HCT116 (cell line): ENCODE measurements at regions not wholly inside any gene's neighbourhood (a gene's known extent, or its start where the extent isn't known, plus 50 kb on each side); places are given as distances from the start of the nearest gene placed in this dataset.

Experiments
- ATAC-seq: fragments of 200-7000 bp; cut with Tn5 transposase; 2 replicates; pipeline ENCODE4 v1.9.1; 2020; ENCODE audit warnings: mild to moderate bottlenecking, moderate library complexity
- BruUV-seq: library from RNA; stranded (reverse); fragments of 400-500 nt; replicated peaks from 2 replicates; lab custom pipeline; 2021; lab: Mats Ljungman, UMichigan
- CTCF ChIA-PET: fragments of 300-600 bp; sonication (Branson Sonifier 250); formaldehyde crosslinking; loops from one replicate; lab custom pipeline; 2021; ENCODE audit warnings: antibody characterized with exemption; lab: Charles Lee
- POLR2A ChIA-PET: fragments of 300-600, 350-600 bp; sonication (Branson Sonifier 250); formaldehyde crosslinking; loops from one replicate; lab custom pipeline; 2021; ENCODE audit warnings: antibody characterized with exemption; lab: Charles Lee
- RAD21 ChIA-PET, 2 experiments: fragments of 300-600 bp; sonication (Branson Sonifier 250); formaldehyde crosslinking; loops; one replicate each; lab custom pipeline; 2023; ENCODE audit warnings: low total read pairs in 2 of 2; ENCODE audit not compliant: uncharacterized antibody in 2 of 2, unreplicated experiment in 2 of 2, low non-redundant PET in 1 of 2; lab: Charles Lee
- DNase-seq: peaks from one replicate; pipeline ENCODE4 v3.0.0-alpha.2; 2010; ENCODE audit warnings: low read depth, low spot score
- H2AFZ ChIP-seq: fragments of 200-600 bp; shearing (Covaris generic), sonication (generic); 2 replicates; pipeline ENCODE4 v1.6.1; 2017; ENCODE audit warnings: low read depth, mixed run types, mixed read lengths, antibody characterized with exemption, low read length; ENCODE audit not compliant: poor library complexity, severe bottlenecking
- H3K27ac ChIP-seq: 2 replicates; pipeline ENCODE4 v1.5.1; 2012; ENCODE audit warnings: low read depth, low read length
- H3K27me3 ChIP-seq: fragments of 200-600 bp; sonication (generic); 2 replicates; pipeline ENCODE4 v1.6.1; 2016; ENCODE audit warnings: mixed run types, low read length, mixed read lengths; ENCODE audit not compliant: insufficient read depth
- H3K36me3 ChIP-seq, 2 experiments: fragments of 200-500 bp in 1 of 2; fragments of 200-600 bp in 1 of 2; sonication (Bioruptor generic) in 1 of 2; sonication (generic) in 1 of 2; 2 replicates each; pipeline versions ENCODE4 v1.5.1 to v1.6.1; 2014 to 2016; ENCODE audit warnings: low read length in 2 of 2, inconsistent platforms in 1 of 2, mixed read lengths in 1 of 2, mixed run types in 1 of 2; ENCODE audit not compliant: insufficient read depth in 2 of 2, control insufficient read depth in 1 of 2
- H3K4me1 ChIP-seq, 2 experiments: fragments of 200-600 bp in 1 of 2; sonication (generic) in 1 of 2; 2 replicates each; pipeline versions ENCODE4 v1.5.1 to v1.6.1; 2012 to 2017; ENCODE audit warnings: low read length in 2 of 2, inconsistent platforms in 1 of 2, mild to moderate bottlenecking in 1 of 2, mixed read lengths in 1 of 2, mixed run types in 1 of 2, moderate library complexity in 1 of 2; ENCODE audit not compliant: insufficient read depth in 2 of 2, control insufficient read depth in 1 of 2
- H3K4me2 ChIP-seq: fragments of 200-600 bp; sonication (generic); 2 replicates; pipeline ENCODE4 v1.6.1; 2017; ENCODE audit warnings: mixed run types, low read length, mixed read lengths
- H3K4me3 ChIP-seq, 2 experiments: fragments of 200-600 bp in 1 of 2; sonication (generic) in 1 of 2; replicated peaks in 1 of 2; 2 replicates each; pipeline ENCODE4 v1.5.1; 2011 to 2016; ENCODE audit warnings: low read length in 2 of 2, control low read depth in 1 of 2, low read depth in 1 of 2, mild to moderate bottlenecking in 1 of 2, mixed read lengths in 1 of 2, mixed run types in 1 of 2
- H3K79me2 ChIP-seq: fragments of 200-600 bp; sonication (generic); 2 replicates; pipeline ENCODE4 v1.6.1; 2017; ENCODE audit warnings: mild to moderate bottlenecking, mixed run types, low read length, moderate library complexity, mixed read lengths; ENCODE audit not compliant: insufficient read depth
- H3K9ac ChIP-seq: fragments of 200-600 bp; sonication (generic); 2 replicates; pipeline ENCODE4 v1.6.1; 2016; ENCODE audit warnings: low read length, mixed read lengths
- H3K9me2 ChIP-seq: fragments of 200-600 bp; sonication (generic), shearing (Covaris generic); 2 replicates; pipeline ENCODE4 v1.6.1; 2017; ENCODE audit warnings: mixed run types, mild to moderate bottlenecking, moderate library complexity; ENCODE audit not compliant: insufficient read depth
- H3K9me3 ChIP-seq, 2 experiments: fragments of 200-500 bp in 1 of 2; fragments of 200-600 bp in 1 of 2; sonication (Bioruptor generic) in 1 of 2; sonication (generic) in 1 of 2; 2 replicates each; pipeline ENCODE4 v1.6.1; 2014 to 2017; ENCODE audit warnings: low read length in 2 of 2, mixed read lengths in 2 of 2, inconsistent platforms in 1 of 2, low read depth in 1 of 2, mild to moderate bottlenecking in 1 of 2, mixed run types in 1 of 2, moderate library complexity in 1 of 2; ENCODE audit not compliant: control insufficient read depth in 1 of 2, insufficient read depth in 1 of 2
- H4K20me1 ChIP-seq: fragments of 200-600 bp; sonication (generic), shearing (Covaris generic); 2 replicates; pipeline ENCODE4 v1.6.1; 2017; ENCODE audit warnings: mixed run types, mild to moderate bottlenecking, moderate library complexity; ENCODE audit not compliant: insufficient read depth
- CBX3 ChIP-seq: IDR thresholded peaks from 2 replicates; pipeline ENCODE4 v1.6.1; 2012; ENCODE audit warnings: low read depth
- EGR1 ChIP-seq: IDR thresholded peaks from 2 replicates; pipeline ENCODE4 v1.6.1; 2012; ENCODE audit warnings: low read depth
- ELF1 ChIP-seq: IDR thresholded peaks from 2 replicates; pipeline ENCODE4 v1.6.1; 2012; ENCODE audit warnings: low read depth, borderline replicate concordance
- EZH2phosphoT487 ChIP-seq: fragments of 200-600 bp; IDR thresholded peaks from 2 replicates; pipeline ENCODE4 v1.6.1; 2018; ENCODE audit warnings: antibody characterized with exemption, borderline replicate concordance
- FOSL1 ChIP-seq: IDR thresholded peaks from 2 replicates; pipeline ENCODE4 v1.6.1; 2012; ENCODE audit warnings: low read depth
- POLR2AphosphoS5 ChIP-seq: IDR thresholded peaks from 2 replicates; pipeline ENCODE4 v1.6.1; 2011; ENCODE audit warnings: mild to moderate bottlenecking, low read depth, low read length, moderate library complexity
- RAD21 ChIP-seq: IDR thresholded peaks from 2 replicates; pipeline ENCODE4 v1.6.1; 2012; ENCODE audit warnings: low read depth, mild to moderate bottlenecking
- TCF7L2 ChIP-seq: IDR thresholded peaks from 2 replicates; pipeline ENCODE4 v1.7.0; 2011; ENCODE audit warnings: borderline replicate concordance, inconsistent platforms; ENCODE audit not compliant: insufficient read depth, insufficient read length; ENCODE audit errors: extremely low read depth
- YY1 ChIP-seq: IDR thresholded peaks from 2 replicates; pipeline ENCODE4 v1.6.1; 2011; ENCODE audit warnings: low read length, low read depth, moderate library complexity, mild to moderate bottlenecking; ENCODE audit not compliant: insufficient replicate concordance; ENCODE audit errors: extremely low read depth
- ZFX ChIP-seq: fragments of 450-650 bp; IDR thresholded peaks from 2 replicates; pipeline ENCODE4 v1.6.1; 2017
- ZNF274 ChIP-seq: fragments of 200-500 bp; sonication (Bioruptor generic); IDR thresholded peaks from 2 replicates; pipeline ENCODE4 v1.6.1; 2014; ENCODE audit warnings: mild to moderate bottlenecking, low read depth, low read length, inconsistent platforms
- intact Hi-C: fragments of 100-400 bp; cut with micrococcal nuclease; formaldehyde crosslinking; loops from 2 replicates; pipeline ENCODE4 v1.10.0; 2022
- TF ChIP-seq, protein P1 (sequence below): IDR thresholded peaks from 2 replicates; pipeline ENCODE4 v1.6.1; 2011; ENCODE audit warnings: mild to moderate bottlenecking, low read length, moderate library complexity; ENCODE audit not compliant: insufficient replicate concordance; ENCODE audit errors: extremely low read depth
- TF ChIP-seq, protein P2 (sequence below): IDR thresholded peaks from 2 replicates; pipeline ENCODE4 v1.6.1; 2012; ENCODE audit warnings: low read depth
- TF ChIP-seq, protein P3 (sequence below): IDR thresholded peaks from 2 replicates; pipeline ENCODE4 v1.6.1; 2012
- TF ChIP-seq, protein P4 (sequence below): IDR thresholded peaks from 2 replicates; pipeline ENCODE4 v1.6.1; 2012

DNA sequence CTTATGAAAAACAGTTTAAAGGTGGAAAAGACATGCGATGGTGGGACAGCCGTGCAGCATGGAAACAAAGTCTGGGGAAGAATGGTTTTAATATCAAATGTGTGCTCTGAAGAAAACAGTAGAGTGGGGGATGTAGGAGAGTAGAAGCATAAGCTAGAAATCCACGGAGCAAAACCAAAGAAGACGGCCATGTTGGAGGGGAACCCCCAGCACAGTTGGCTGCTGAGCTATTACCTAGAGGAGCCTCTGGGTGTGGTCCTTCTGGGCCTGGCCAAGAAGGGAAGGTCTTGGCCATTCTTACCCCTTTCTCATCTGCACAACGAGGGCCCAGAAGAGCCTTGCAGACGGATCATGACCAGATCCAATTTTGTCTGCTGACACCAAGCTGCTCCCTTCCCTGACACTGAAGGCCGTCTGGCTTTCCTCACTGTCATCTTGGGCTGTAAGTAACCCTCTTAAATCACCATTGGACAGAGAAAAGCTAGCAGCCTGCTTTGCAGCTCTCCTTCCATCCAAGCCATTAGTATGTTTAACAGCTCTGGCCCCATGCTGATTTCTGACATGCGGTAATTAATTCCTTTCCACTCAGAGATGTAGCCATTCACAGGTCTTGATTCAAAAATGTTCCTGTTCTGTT, 189.5 kb downstream of the SEC61B start (continued):
- TF ChIP-seq, protein P1, sequence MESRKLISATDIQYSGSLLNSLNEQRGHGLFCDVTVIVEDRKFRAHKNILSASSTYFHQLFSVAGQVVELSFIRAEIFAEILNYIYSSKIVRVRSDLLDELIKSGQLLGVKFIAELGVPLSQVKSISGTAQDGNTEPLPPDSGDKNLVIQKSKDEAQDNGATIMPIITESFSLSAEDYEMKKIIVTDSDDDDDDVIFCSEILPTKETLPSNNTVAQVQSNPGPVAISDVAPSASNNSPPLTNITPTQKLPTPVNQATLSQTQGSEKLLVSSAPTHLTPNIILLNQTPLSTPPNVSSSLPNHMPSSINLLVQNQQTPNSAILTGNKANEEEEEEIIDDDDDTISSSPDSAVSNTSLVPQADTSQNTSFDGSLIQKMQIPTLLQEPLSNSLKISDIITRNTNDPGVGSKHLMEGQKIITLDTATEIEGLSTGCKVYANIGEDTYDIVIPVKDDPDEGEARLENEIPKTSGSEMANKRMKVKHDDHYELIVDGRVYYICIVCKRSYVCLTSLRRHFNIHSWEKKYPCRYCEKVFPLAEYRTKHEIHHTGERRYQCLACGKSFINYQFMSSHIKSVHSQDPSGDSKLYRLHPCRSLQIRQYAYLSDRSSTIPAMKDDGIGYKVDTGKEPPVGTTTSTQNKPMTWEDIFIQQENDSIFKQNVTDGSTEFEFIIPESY = no peak
- TF ChIP-seq RAD21 (no peak), ZNF274 (no peak), EZH2phosphoT487 (no peak), CBX3 (no peak), EGR1 (no peak), FOSL1 (no peak), TCF7L2 (no peak)

DNA sequence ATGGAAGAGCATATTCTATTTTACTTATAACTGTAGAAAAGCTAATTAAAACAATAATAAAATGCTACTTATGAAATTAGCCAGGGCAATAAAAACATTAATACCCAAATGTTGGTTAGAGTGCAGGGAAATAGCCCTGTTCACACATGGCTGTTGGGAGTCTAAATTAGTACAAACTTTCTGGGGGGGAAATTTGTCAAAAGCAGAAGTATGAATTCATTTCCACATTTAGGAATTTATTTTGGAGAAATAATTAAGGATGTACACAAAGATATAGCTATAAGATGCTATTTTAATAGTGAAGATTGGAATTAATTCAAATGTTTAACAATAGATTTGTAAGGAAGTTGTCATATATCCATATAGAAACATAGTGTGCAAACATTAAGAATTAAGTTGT, 190.5 kb downstream of the SEC61B start:
- Histone ChIP-seq H2AFZ (no peak overlapping the region), H3K79me2 (no peaks in the 10 kb centered on the region), H3K4me3 (no peak overlapping the region), H4K20me1 (no peaks in the 10 kb centered on the region), H3K9me2 (no peaks in the 10 kb centered on the region), H3K9ac (no peak overlapping the region), H3K27ac (no peak overlapping the region), H3K27me3 (no peaks in the 10 kb centered on the region), H3K9me3 (no peaks in the 10 kb centered on the region), H3K4me1 (peaks cover 0 to 6% of the 10 kb centered on the region in 2 experiments; a peak in 1 of 4 replicates), H3K36me3 (no peaks in the 10 kb centered on the region), H3K4me2 (no peak overlapping the region)
- ATAC-seq (no peak), DNase-seq (no peak)
- ChIA-PET RAD21 (no interaction called here), POLR2A (no interaction called here), CTCF (no interaction called here)
- intact Hi-C loops = no loop called here
- no TSS peak for BruUV-seq
- TF ChIP-seq, protein P2, sequence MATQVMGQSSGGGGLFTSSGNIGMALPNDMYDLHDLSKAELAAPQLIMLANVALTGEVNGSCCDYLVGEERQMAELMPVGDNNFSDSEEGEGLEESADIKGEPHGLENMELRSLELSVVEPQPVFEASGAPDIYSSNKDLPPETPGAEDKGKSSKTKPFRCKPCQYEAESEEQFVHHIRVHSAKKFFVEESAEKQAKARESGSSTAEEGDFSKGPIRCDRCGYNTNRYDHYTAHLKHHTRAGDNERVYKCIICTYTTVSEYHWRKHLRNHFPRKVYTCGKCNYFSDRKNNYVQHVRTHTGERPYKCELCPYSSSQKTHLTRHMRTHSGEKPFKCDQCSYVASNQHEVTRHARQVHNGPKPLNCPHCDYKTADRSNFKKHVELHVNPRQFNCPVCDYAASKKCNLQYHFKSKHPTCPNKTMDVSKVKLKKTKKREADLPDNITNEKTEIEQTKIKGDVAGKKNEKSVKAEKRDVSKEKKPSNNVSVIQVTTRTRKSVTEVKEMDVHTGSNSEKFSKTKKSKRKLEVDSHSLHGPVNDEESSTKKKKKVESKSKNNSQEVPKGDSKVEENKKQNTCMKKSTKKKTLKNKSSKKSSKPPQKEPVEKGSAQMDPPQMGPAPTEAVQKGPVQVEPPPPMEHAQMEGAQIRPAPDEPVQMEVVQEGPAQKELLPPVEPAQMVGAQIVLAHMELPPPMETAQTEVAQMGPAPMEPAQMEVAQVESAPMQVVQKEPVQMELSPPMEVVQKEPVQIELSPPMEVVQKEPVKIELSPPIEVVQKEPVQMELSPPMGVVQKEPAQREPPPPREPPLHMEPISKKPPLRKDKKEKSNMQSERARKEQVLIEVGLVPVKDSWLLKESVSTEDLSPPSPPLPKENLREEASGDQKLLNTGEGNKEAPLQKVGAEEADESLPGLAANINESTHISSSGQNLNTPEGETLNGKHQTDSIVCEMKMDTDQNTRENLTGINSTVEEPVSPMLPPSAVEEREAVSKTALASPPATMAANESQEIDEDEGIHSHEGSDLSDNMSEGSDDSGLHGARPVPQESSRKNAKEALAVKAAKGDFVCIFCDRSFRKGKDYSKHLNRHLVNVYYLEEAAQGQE = no peak
- TF ChIP-seq ZNF274 (no peak), EGR1 (no peak), POLR2AphosphoS5 (no peak), ZFX (no peak), EZH2phosphoT487 (no peak), YY1 (no peak), ELF1 (no peak), RAD21 (no peak), TCF7L2 (no peak)
- TF ChIP-seq, protein P3, sequence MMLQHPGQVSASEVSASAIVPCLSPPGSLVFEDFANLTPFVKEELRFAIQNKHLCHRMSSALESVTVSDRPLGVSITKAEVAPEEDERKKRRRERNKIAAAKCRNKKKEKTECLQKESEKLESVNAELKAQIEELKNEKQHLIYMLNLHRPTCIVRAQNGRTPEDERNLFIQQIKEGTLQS = no peak
- TF ChIP-seq, protein P4, sequence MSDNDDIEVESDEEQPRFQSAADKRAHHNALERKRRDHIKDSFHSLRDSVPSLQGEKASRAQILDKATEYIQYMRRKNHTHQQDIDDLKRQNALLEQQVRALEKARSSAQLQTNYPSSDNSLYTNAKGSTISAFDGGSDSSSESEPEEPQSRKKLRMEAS = no peak
- TF ChIP-seq, protein P1 = no peak
